ENCODE measurements at regions not wholly inside any gene's neighbourhood (a gene's known extent, or its start where the extent isn't known, plus 50 kb on each side); places are given as distances from the start of the nearest gene placed in this dataset.

GRCh38 chr9:75739884-75740611 is 150.4 kb upstream of the PCSK5 start:
- ATAC-seq (ENCODE audit: low read depth), result no peak
- WGBS (ENCODE audit: insufficient coverage), result 0% methylated on average over 1 of the region's 4 CpGs

GRCh38 chr9:75743855-75744254 is 146.6 kb upstream of the PCSK5 start:
- WGBS (ENCODE audit: insufficient coverage), result no CpG with 5 or more reads among the region's 1 CpG
- POLR2A ChIA-PET, result no interaction called here
- no peaks in the 10 kb centered on the region for H3K36me3 ChIP-seq (replicated peaks in 1 of 2; ENCODE audit: control extremely low read depth in 1 of 2, control insufficient read depth in 1 of 2, extremely low read depth in 1 of 2, insufficient read depth in 2 of 2, low read length in 1 of 2)
- Mint-ChIP-seq H3K4me1 (no peaks in the 10 kb centered on the region), H3K27me3 (no peaks in the 10 kb centered on the region), H3K27ac (no peak overlapping the region), H3K9me3 (ENCODE audit: insufficient read depth) (peaks cover 4% of the 10 kb centered on the region), H3K4me3 (no peak overlapping the region)
- no peaks in the 10 kb centered on the region for H3K4me1 ChIP-seq (ENCODE audit: control insufficient read depth in 2 of 2, insufficient read depth in 2 of 2, low read length in 2 of 2)
- intact Hi-C loops (cut with micrococcal nuclease), result no loop called here
- H3K9me3 ChIP-seq (ENCODE audit: control extremely low read depth in 1 of 3, control insufficient read depth in 2 of 3, insufficient read depth in 1 of 3, low read length in 2 of 3), result peaks cover 0 to 7% (median 0%) of the 10 kb centered on the region in 3 donors
- no peaks in the 10 kb centered on the region for H4K20me1 ChIP-seq (ENCODE audit: control insufficient read depth, insufficient read depth, low read length, poor library complexity, severe bottlenecking)
- CTCF ChIA-PET, result no interaction called here
- TF ChIP-seq CTCF (IDR thresholded peaks at IDR 0.05), result no peak
- no peak for TF ChIP-seq EZH2 (IDR thresholded peaks at IDR 0.05; ENCODE audit: borderline replicate concordance, insufficient read depth, low read depth, low read length, poor library complexity, severe bottlenecking)
- H3K27me3 ChIP-seq (replicated peaks in 1 of 4; ENCODE audit: control extremely low read depth in 1 of 4, control insufficient read depth in 3 of 4, insufficient read depth in 4 of 4, low read length in 3 of 4), result no peaks in the 10 kb centered on the region
- H3K27ac ChIP-seq (ENCODE audit: low read length in 2 of 2), result no peak overlapping the region
- H3K9ac ChIP-seq (ENCODE audit: low read length), result no peak overlapping the region
- no peak overlapping the region for H3K4me2 ChIP-seq (replicated peaks; ENCODE audit: low read depth, low read length, poor library complexity, severe bottlenecking)
- no peak overlapping the region for H2AFZ ChIP-seq (ENCODE audit: insufficient read depth, low read depth, low read length, poor library complexity, severe bottlenecking)
- no peak for DNase-seq
- ATAC-seq (ENCODE audit: low read depth), result no peak
- no peaks in the 10 kb centered on the region for H3K79me2 ChIP-seq (ENCODE audit: control insufficient read depth, insufficient read depth, low read length)
- no peak overlapping the region for H3K4me3 ChIP-seq (ENCODE audit: control extremely low read depth in 1 of 5, extremely low read depth in 1 of 5, insufficient read depth in 1 of 5, low read depth in 2 of 5, low read length in 4 of 5)

More at GRCh38 chr9:75739884-75740611, 150.4 kb upstream of the PCSK5 start:
- Histone ChIP-seq H3K36me3 (replicated peaks in 1 of 2; ENCODE audit: control extremely low read depth in 1 of 2, control insufficient read depth in 1 of 2, extremely low read depth in 1 of 2, insufficient read depth in 2 of 2, low read length in 1 of 2) (no peaks in the 10 kb centered on the region), H2AFZ (ENCODE audit: insufficient read depth, low read depth, low read length, poor library complexity, severe bottlenecking) (no peak overlapping the region), H3K79me2 (ENCODE audit: control insufficient read depth, insufficient read depth, low read length) (no peaks in the 10 kb centered on the region), H3K4me2 (replicated peaks; ENCODE audit: low read depth, low read length, poor library complexity, severe bottlenecking) (no peak overlapping the region), H3K9me3 (ENCODE audit: control extremely low read depth in 1 of 3, control insufficient read depth in 2 of 3, insufficient read depth in 1 of 3, low read length in 2 of 3) (no peaks in the 10 kb centered on the region), H3K9ac (ENCODE audit: low read length) (no peak overlapping the region), H3K4me1 (ENCODE audit: control insufficient read depth in 2 of 2, insufficient read depth in 2 of 2, low read length in 2 of 2) (no peaks in the 10 kb centered on the region), H4K20me1 (ENCODE audit: control insufficient read depth, insufficient read depth, low read length, poor library complexity, severe bottlenecking) (no peaks in the 10 kb centered on the region), H3K4me3 (ENCODE audit: control extremely low read depth in 1 of 5, extremely low read depth in 1 of 5, insufficient read depth in 1 of 5, low read depth in 2 of 5, low read length in 4 of 5) (no peak overlapping the region), H3K27me3 (replicated peaks in 1 of 4; ENCODE audit: control extremely low read depth in 1 of 4, control insufficient read depth in 3 of 4, insufficient read depth in 4 of 4, low read length in 3 of 4) (no peaks in the 10 kb centered on the region), H3K27ac (ENCODE audit: low read length in 2 of 2) (no peak overlapping the region)
- no peaks in the 10 kb centered on the region for H3K27me3 Mint-ChIP-seq
- DNase-seq, result no peak
- no peak overlapping the region for H3K4me3 Mint-ChIP-seq
- ChIA-PET POLR2A (no interaction called here), CTCF (no interaction called here)
- TF ChIP-seq EZH2 (IDR thresholded peaks at IDR 0.05; ENCODE audit: borderline replicate concordance, insufficient read depth, low read depth, low read length, poor library complexity, severe bottlenecking) (no peak), CTCF (IDR thresholded peaks at IDR 0.05) (no peak)
- no peaks in the 10 kb centered on the region for H3K4me1 Mint-ChIP-seq
- intact Hi-C loops (cut with micrococcal nuclease), result no loop called here
- H3K27ac Mint-ChIP-seq, result no peak overlapping the region
- H3K9me3 Mint-ChIP-seq (ENCODE audit: insufficient read depth), result peaks cover 4% of the 10 kb centered on the region

All from B cell (primary cell).